GM11168 (cell line): ENCODE measurements at regions not wholly inside any gene's neighbourhood (a gene's known extent, or its start where the extent isn't known, plus 50 kb on each side); places are given as distances from the start of the nearest gene placed in this dataset.

Experiments
- in situ Hi-C: fragments of 300-500 bp; cut with MboI; formaldehyde crosslinking; loops from one replicate; pipeline ENCODE4 v1.12.0; 2022; ENCODE audit warnings: low sequenced_read_pairs; ENCODE audit not compliant: unreplicated experiment

DNA sequence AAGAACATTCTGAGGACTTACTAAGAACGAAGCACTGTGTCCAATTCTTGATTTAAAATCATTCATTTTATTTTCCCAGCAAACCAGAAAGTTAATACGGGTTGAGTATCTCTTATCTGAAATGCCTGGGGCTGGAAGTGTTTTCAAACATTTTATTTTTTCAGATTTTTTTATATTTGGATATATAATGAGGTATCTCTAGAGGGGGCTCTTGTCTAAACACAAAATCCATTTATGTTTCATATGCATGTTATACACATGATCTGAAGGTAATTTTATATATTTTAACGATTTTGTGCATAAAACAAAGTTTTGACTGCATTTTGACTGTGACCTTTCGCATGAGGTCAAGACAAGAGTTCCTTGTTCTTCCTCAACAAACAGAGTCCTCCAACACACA lies 320.9 kb downstream of the ASMT start:
- in situ Hi-C loops, result loop anchor here (25.0 kb wide), 1 partner anchor 601 kb away; no protein-coding TSS in a partner anchor

DNA sequence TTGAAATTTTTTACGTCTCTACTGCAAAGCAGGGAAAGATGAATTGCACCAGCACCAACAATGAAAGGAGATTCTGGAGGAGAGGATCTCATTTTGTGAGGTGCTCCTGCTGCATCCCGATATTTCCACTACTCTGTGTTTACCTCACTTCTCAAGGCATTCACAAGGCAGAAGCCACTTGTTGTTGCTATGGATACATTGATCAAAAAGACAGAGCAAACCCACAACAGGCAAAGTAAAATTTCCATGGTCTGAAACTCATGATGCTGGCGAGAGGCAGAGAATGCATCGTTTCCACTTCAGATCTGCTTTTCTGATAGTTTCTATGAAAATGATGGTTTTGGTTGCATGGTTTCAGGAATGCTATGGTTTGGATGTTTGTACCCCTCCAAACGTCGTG lies 323.3 kb downstream of the ASMT start:
- in situ Hi-C loops, result loop anchor here (25.0 kb wide), 1 partner anchor 599 kb away; no protein-coding TSS in a partner anchor

DNA sequence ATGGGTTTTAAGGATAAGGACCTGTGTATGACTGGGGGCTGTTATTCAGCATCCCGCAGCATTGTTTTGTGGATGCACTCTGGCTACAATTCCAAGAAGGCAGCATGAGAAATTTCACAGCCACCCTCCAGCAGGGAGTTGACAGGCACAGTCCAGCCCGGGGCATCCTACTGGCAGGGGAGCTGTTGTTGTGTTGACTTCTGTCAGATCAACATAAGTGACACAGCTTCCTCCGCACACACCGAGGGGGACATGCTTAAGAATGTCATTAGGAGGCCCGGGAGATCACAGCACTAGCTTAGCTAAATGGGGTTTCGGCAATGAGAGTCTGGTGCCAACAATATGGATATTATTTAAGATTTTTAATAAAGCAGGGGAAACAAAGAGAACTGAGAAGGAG lies 326.5 kb downstream of the ASMT start:
- in situ Hi-C loops, result loop anchor here (5.0 to 25.0 kb wide), 2 partner anchors 201 to 596 kb away; no protein-coding TSS in a partner anchor

DNA sequence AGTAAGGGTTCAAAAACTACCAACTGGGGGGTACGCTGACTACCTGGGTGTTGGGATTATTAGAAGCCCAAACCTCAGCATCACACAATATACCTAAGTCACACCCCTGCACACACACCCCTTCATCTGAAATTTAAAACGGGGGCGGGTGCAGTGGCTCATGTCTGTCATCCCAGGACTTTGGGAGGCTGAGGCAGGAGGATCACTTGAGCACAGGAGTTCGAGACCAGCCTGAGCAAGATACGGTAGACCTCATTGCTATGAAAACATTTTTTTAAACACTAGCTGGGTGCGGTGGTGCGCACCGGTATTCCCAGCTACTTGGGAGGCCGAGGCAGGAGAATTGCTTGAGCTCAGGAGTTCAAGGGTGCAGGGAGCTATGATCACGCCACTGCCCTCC lies 331.0 kb downstream of the ASMT start:
- in situ Hi-C loops, result loop anchor here (25.0 kb wide), 1 partner anchor 591 kb away; no protein-coding TSS in a partner anchor

GRCh38 chrX:1946974-1947373 lies 332.1 kb downstream of the ASMT start:
- in situ Hi-C loops, result loop anchor here (25.0 kb wide), 1 partner anchor 590 kb away; no protein-coding TSS in a partner anchor
